ENCODE measurements at regions not wholly inside any gene's neighbourhood (a gene's known extent, or its start where the extent isn't known, plus 50 kb on each side); places are given as distances from the start of the nearest gene placed in this dataset.

- Histone ChIP-seq H3K27ac (ENCODE audit: low read depth in 2 of 2, low read length in 1 of 2) (no peak overlapping the region), H3K4me3 (ENCODE audit: low read depth in 1 of 2, low read length in 2 of 2) (no peak overlapping the region), H3K4me1 (ENCODE audit: control insufficient read depth in 2 of 2, insufficient read depth in 2 of 2, low read length in 1 of 2) (no peaks in the 10 kb centered on the region), H3K9me3 (ENCODE audit: control insufficient read depth in 2 of 2, insufficient read depth in 1 of 2, low read depth in 1 of 2, low read length in 1 of 2) (no peaks in the 10 kb centered on the region), H3K27me3 (ENCODE audit: control insufficient read depth in 1 of 2, insufficient read depth in 2 of 2, low read length in 2 of 2) (no peaks in the 10 kb centered on the region), H3K36me3 (ENCODE audit: control insufficient read depth in 2 of 2, insufficient read depth in 2 of 2, low read length in 1 of 2) (no peaks in the 10 kb centered on the region)
Observed at GRCh38 chr4:141573678-141574077, 62.7 kb upstream of the IL15 start.

GRCh38 chr4:141575884-141576283, 60.5 kb upstream of the IL15 start:
- no peaks in the 10 kb centered on the region for H3K9me3 ChIP-seq (ENCODE audit: control insufficient read depth in 2 of 2, insufficient read depth in 1 of 2, low read depth in 1 of 2, low read length in 1 of 2)
- no peaks in the 10 kb centered on the region for H3K27me3 ChIP-seq (ENCODE audit: control insufficient read depth in 1 of 2, insufficient read depth in 2 of 2, low read length in 2 of 2)
- H3K4me1 ChIP-seq (ENCODE audit: control insufficient read depth in 2 of 2, insufficient read depth in 2 of 2, low read length in 1 of 2), result no peaks in the 10 kb centered on the region
- no peak overlapping the region for H3K4me3 ChIP-seq (ENCODE audit: low read depth in 1 of 2, low read length in 2 of 2)
- no peaks in the 10 kb centered on the region for H3K36me3 ChIP-seq (ENCODE audit: control insufficient read depth in 2 of 2, insufficient read depth in 2 of 2, low read length in 1 of 2)
- WGBS, 2 donors, result 66 to 72% methylated on average over 4 of the region's 4 CpGs
- no peak overlapping the region for H3K27ac ChIP-seq (ENCODE audit: low read depth in 2 of 2, low read length in 1 of 2)

GRCh38 chr4:141576585-141577110, 59.7 kb upstream of the IL15 start:
- H3K4me3 ChIP-seq (ENCODE audit: low read depth in 1 of 2, low read length in 2 of 2), result no peak overlapping the region
- 79 to 82% methylated on average over 8 of the region's 8 CpGs for WGBS, 2 donors
- H3K27ac ChIP-seq (ENCODE audit: low read depth in 2 of 2, low read length in 1 of 2), result no peak overlapping the region
- H3K4me1 ChIP-seq (ENCODE audit: control insufficient read depth in 2 of 2, insufficient read depth in 2 of 2, low read length in 1 of 2), result no peaks in the 10 kb centered on the region
- H3K36me3 ChIP-seq (ENCODE audit: control insufficient read depth in 2 of 2, insufficient read depth in 2 of 2, low read length in 1 of 2), result no peaks in the 10 kb centered on the region
- no peaks in the 10 kb centered on the region for H3K9me3 ChIP-seq (ENCODE audit: control insufficient read depth in 2 of 2, insufficient read depth in 1 of 2, low read depth in 1 of 2, low read length in 1 of 2)
- H3K27me3 ChIP-seq (ENCODE audit: control insufficient read depth in 1 of 2, insufficient read depth in 2 of 2, low read length in 2 of 2), result no peaks in the 10 kb centered on the region

GRCh38 chr4:141578451-141578850, 57.9 kb upstream of the IL15 start:
- H3K27me3 ChIP-seq (ENCODE audit: control insufficient read depth in 1 of 2, insufficient read depth in 2 of 2, low read length in 2 of 2), result no peaks in the 10 kb centered on the region
- H3K36me3 ChIP-seq (ENCODE audit: control insufficient read depth in 2 of 2, insufficient read depth in 2 of 2, low read length in 1 of 2), result no peaks in the 10 kb centered on the region
- H3K9me3 ChIP-seq (ENCODE audit: control insufficient read depth in 2 of 2, insufficient read depth in 1 of 2, low read depth in 1 of 2, low read length in 1 of 2), result no peaks in the 10 kb centered on the region
- no peaks in the 10 kb centered on the region for H3K4me1 ChIP-seq (ENCODE audit: control insufficient read depth in 2 of 2, insufficient read depth in 2 of 2, low read length in 1 of 2)
- H3K4me3 ChIP-seq (ENCODE audit: low read depth in 1 of 2, low read length in 2 of 2), result no peak overlapping the region
- H3K27ac ChIP-seq (ENCODE audit: low read depth in 2 of 2, low read length in 1 of 2), result no peak overlapping the region

- H3K9me3 ChIP-seq (ENCODE audit: control insufficient read depth in 2 of 2, insufficient read depth in 1 of 2, low read depth in 1 of 2, low read length in 1 of 2), result no peaks in the 10 kb centered on the region
- H3K27ac ChIP-seq (ENCODE audit: low read depth in 2 of 2, low read length in 1 of 2), result no peak overlapping the region
- H3K27me3 ChIP-seq (ENCODE audit: control insufficient read depth in 1 of 2, insufficient read depth in 2 of 2, low read length in 2 of 2), result no peaks in the 10 kb centered on the region
- no peaks in the 10 kb centered on the region for H3K36me3 ChIP-seq (ENCODE audit: control insufficient read depth in 2 of 2, insufficient read depth in 2 of 2, low read length in 1 of 2)
- no peaks in the 10 kb centered on the region for H3K4me1 ChIP-seq (ENCODE audit: control insufficient read depth in 2 of 2, insufficient read depth in 2 of 2, low read length in 1 of 2)
- H3K4me3 ChIP-seq (ENCODE audit: low read depth in 1 of 2, low read length in 2 of 2), result no peak overlapping the region
Observed at GRCh38 chr4:141580523-141580922, 55.9 kb upstream of the IL15 start.

All from esophagus (tissue), 2 donors.